ENCODE measurements at regions not wholly inside any gene's neighbourhood (a gene's known extent, or its start where the extent isn't known, plus 50 kb on each side); places are given as distances from the start of the nearest gene placed in this dataset.
A peak's percentile ranks its signal among the peaks of the same experiment; 100 is the strongest.
"Not testable (repeated sequence)": the region's sequence is repeated elsewhere in the genome, so short reads cannot be mapped to it uniquely, and the experiment has no call there.

DNA sequence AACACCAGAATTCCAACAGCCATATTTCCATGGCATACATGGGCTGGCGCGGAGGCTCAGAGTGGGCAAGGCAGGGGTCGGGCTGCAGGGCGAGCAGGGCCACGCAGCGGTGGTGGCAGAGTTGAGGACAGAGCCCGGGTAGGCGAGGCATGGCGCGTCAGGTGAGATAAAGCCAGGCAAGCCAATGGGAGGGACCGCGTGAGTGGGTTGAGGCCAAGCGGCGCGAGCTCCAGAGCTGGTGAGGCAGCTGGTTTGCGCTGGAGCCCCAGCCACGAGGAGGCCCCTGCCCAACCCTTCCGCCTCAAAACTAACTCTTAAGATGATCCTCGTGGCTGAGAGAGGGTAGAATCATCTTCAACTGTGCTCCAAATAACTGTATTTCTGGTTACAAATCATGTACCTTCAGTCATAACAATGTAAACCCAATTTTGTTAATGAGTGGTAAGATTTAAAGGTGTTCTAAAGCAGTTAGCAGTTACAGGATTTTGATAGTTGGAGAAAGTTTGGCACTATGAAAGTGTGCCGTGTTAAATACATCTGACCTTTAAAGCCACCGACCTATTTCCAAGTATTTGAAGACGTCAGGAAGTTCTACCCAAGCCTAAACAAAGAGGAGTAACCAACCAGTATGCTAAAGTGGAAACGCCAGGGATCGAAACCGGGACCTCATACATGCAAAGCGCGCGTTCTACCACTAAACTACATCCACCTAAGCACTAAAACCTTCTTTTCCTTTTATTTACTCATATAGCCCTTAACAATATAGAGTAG lies 107.9 kb downstream of the GPX5 start:
- peaks cover 99% of the 10 kb centered on the region for H3K27me3 ChIP-seq (ENCODE audit: low read depth)
- peaks cover 10% of the 10 kb centered on the region for H3K4me1 ChIP-seq
- H3K4me3 ChIP-seq: no peak overlapping the region
- DNase-seq: no peak
- H3K9me3 ChIP-seq (replicated peaks): no peaks in the 10 kb centered on the region
- no peak overlapping the region for H3K27ac ChIP-seq (replicated peaks)
- intact Hi-C loops (cut with micrococcal nuclease): no loop called here
- no peaks in the 10 kb centered on the region for H3K36me3 ChIP-seq
- TF ChIP-seq, protein P1, sequence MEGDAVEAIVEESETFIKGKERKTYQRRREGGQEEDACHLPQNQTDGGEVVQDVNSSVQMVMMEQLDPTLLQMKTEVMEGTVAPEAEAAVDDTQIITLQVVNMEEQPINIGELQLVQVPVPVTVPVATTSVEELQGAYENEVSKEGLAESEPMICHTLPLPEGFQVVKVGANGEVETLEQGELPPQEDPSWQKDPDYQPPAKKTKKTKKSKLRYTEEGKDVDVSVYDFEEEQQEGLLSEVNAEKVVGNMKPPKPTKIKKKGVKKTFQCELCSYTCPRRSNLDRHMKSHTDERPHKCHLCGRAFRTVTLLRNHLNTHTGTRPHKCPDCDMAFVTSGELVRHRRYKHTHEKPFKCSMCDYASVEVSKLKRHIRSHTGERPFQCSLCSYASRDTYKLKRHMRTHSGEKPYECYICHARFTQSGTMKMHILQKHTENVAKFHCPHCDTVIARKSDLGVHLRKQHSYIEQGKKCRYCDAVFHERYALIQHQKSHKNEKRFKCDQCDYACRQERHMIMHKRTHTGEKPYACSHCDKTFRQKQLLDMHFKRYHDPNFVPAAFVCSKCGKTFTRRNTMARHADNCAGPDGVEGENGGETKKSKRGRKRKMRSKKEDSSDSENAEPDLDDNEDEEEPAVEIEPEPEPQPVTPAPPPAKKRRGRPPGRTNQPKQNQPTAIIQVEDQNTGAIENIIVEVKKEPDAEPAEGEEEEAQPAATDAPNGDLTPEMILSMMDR (IDR thresholded peaks at IDR 0.05; ENCODE audit: borderline replicate concordance): no peak

DNA sequence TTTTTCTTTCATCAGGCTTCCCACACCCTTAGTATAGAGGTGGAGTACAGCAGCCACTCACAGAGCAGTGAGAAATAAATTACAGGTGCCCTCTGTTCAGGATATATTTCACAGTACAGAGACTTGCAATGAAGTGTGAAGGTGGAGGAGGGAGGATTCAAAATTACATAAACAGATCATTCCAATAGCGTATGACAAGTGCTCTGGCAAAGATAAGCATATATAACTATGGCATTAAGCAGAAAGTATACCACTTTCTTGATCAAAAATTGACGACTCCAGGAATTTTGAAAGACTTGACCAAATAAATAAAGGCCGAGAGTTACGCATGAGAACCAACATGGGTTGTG lies 108.7 kb downstream of the GPX5 start:
- Histone ChIP-seq H3K4me1 (peaks cover 10% of the 10 kb centered on the region), H3K9me3 (replicated peaks) (no peaks in the 10 kb centered on the region), H3K27me3 (ENCODE audit: low read depth) (peaks cover 98% of the 10 kb centered on the region), H3K4me3 (peak overlapping the region; percentile 56), H3K27ac (replicated peaks) (no peak overlapping the region), H3K36me3 (no peaks in the 10 kb centered on the region)
- intact Hi-C loops (cut with micrococcal nuclease): no loop called here
- DNase-seq: no peak
- TF ChIP-seq, protein P1 (IDR thresholded peaks at IDR 0.05; ENCODE audit: borderline replicate concordance): no peak

DNA sequence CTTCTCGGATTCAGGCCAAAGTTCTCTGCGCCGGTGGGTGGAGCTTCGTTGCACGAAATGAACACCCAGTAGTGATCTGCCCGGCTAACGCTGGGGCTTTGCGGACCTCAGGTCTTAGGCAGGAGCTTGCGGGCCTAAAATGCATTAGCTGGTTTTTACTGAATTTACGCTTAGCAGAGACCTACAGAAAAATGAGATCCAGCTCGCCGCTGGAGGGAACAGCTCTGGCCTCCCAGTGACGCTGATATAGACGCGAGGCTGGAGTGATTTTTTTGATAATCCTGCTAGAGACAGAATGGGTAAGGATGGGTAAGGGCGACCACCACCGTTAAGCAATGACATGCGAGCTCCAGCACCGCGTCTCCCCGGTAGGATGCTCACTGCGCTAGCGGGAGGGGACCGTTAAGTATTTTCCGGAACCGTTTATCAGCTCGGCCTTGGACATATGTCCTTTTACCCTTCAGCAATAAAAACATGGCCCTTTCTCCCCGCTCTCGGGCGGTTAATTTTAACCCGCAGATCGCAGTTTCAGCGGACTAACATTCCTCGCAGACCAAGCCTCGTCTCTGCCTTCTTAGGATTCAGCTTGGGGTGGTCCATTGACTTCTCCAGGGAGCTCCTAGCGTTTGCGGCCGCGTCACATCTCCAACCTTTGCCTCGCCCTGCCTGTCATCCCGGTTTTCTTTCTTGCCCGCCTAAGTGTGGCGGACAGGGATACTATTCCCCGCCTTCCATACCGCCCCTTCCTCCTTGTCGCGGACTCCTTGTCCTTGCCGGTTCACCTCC lies 109.3 kb downstream of the GPX5 start:
- Histone ChIP-seq H3K9me3 (replicated peaks) (no peaks in the 10 kb centered on the region), H3K4me1 (peaks cover 10% of the 10 kb centered on the region), H3K36me3 (no peaks in the 10 kb centered on the region), H3K27ac (replicated peaks) (no peak overlapping the region), H3K4me3 (peak overlapping the region; percentile 56), H3K27me3 (ENCODE audit: low read depth) (peaks cover 98% of the 10 kb centered on the region)
- no peak for DNase-seq
- TF ChIP-seq, protein P1 (IDR thresholded peaks at IDR 0.05; ENCODE audit: borderline replicate concordance): no peak
- intact Hi-C loops (cut with micrococcal nuclease): no loop called here

DNA sequence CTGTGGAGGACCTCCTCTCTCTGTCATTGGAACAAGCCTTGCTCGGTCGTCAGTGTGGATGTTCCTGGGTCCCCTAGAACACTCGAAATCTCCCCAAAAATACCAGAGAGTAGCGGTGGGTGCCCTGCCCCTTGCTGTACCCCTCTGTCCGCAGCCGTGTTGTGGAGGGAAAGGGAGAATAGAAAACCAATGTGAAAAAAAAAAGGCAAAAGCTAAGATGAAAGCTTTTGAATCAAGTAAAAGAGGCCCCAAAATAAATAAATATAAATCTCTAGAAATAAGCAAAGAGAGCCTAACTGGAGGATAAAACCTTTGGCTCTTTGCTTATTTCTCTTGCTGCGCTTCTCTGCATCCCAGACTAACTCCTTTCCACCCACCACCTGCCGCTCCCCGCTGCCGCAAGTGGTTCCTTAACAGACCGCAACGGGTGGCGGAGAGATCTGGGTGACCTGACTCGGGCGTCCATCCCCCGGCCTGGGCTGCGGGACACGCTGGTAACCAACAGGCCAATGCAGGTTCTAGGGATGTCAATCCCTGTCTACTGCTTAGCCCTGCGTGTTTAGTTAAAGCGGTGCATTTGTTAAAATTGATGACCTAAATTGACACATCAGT lies 110.0 kb downstream of the GPX5 start:
- H3K4me1 ChIP-seq: peaks cover 10% of the 10 kb centered on the region
- H3K4me3 ChIP-seq: peak overlapping the region; percentile 56
- H3K36me3 ChIP-seq: no peaks in the 10 kb centered on the region
- peaks cover 94% of the 10 kb centered on the region for H3K27me3 ChIP-seq (ENCODE audit: low read depth)
- no peak for DNase-seq
- intact Hi-C loops (cut with micrococcal nuclease): no loop called here
- H3K9me3 ChIP-seq (replicated peaks): no peaks in the 10 kb centered on the region
- TF ChIP-seq, protein P1 (IDR thresholded peaks at IDR 0.05; ENCODE audit: borderline replicate concordance): no peak
- no peak overlapping the region for H3K27ac ChIP-seq (replicated peaks)

DNA sequence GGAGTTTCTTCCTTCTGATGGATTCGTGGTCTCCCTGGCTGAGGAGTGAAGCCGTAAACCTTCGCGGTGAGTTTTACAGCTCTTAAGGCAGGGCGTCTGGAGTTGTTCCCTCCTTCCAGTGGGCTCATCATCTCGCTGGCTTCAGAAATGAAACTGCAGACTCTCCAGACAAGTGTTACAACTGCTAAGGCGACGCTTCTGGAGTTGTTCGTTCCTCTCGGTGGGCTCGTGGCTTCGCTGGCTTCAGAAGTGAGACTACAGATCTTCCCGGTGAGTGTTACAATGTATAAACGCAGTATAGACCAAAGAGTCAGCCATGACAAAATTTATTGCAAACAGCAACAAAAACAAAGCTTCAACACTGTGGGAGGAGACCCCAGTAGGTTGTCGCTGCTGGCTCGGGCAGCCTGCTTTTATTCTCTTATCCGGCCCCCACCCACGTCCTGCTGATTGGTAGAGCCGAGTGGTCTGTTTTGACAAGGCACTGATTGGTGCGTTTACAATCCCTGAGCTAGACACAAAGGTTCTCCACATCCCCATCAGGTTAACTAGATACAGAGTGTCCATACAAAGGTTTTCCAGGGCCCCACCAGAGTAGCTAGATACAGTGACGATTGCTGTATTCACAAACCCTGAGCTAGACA lies 113.2 kb downstream of the GPX5 start:
- peaks cover 10% of the 10 kb centered on the region for H3K4me1 ChIP-seq
- no peaks in the 10 kb centered on the region for H3K36me3 ChIP-seq
- peaks cover 67% of the 10 kb centered on the region for H3K27me3 ChIP-seq (ENCODE audit: low read depth)
- TF ChIP-seq, protein P1 (IDR thresholded peaks at IDR 0.05; ENCODE audit: borderline replicate concordance): no peak
- no peaks in the 10 kb centered on the region for H3K9me3 ChIP-seq (replicated peaks)
- intact Hi-C loops (cut with micrococcal nuclease): no loop called here
- DNase-seq: no peak
- no peak overlapping the region for H3K27ac ChIP-seq (replicated peaks)
- H3K4me3 ChIP-seq: no peak overlapping the region

DNA sequence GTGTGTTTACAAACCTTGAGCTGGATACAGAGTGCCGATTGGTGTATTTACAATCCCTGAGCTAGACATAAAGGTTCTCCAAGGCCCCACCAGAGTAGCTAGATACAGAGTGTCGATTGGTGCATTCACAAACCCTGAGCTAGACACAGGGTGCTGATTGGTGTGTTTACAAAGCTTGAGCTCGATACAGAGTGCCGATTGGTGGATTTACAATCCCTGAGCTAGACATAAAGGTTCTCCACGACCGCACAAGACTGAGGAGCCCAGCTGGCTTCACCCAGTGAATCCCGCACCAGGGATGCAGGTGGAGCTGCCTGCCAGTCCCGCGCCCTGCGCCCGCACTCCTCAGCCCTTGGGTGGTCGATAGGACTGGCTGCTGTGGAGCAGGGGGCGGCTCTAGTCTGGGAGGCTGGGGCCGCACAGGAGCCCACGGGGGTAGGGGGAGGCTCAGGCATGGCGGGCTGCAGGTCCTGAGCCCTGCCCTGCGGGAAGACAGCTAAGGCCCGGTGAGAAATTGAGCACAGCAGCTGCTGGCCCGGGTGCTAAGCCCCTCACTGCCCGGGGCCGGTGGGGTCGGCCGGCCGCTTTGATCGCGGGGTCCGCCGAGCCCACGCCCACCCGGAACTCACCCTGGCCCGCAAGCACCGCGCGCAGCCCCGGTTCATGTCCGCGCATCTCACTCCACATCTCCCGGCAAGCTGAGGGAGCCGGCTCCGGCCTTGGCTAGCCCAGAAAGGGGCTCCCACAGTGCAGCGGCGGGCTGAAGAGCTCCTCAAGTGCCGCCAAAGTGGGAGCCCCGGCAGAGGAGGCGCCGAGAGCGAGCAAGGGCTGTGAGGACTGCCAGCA lies 114.0 kb downstream of the GPX5 start:
- intact Hi-C loops (cut with micrococcal nuclease): not testable (repeated sequence)

More for the DNA sequence above, 114.0 kb downstream of the GPX5 start:
- not testable (repeated sequence) for H3K27ac ChIP-seq (replicated peaks); DNase-seq; H3K4me1 ChIP-seq; H3K36me3 ChIP-seq; H3K4me3 ChIP-seq; H3K9me3 ChIP-seq (replicated peaks)
- peaks cover 64% of the 10 kb centered on the region for H3K27me3 ChIP-seq (ENCODE audit: low read depth)

Data from left ventricle myocardium inferior (tissue), 1 donor.